A673 (cell line): ENCODE measurements at regions not wholly inside any gene's neighbourhood (a gene's known extent, or its start where the extent isn't known, plus 50 kb on each side); places are given as distances from the start of the nearest gene placed in this dataset.
"Not testable (repeated sequence)": the region's sequence is repeated elsewhere in the genome, so short reads cannot be mapped to it uniquely, and the experiment has no call there.

Source experiments
- BruUV-seq: library from RNA; stranded (reverse); fragments of 400-500 nt; replicated peaks from 2 replicates; lab custom pipeline; 2021; lab: Mats Ljungman, UMichigan
- CTCF ChIA-PET: fragments of 300-600 bp; sonication (Branson Sonifier 250); formaldehyde crosslinking; loops from one replicate; lab custom pipeline; 2022; ENCODE audit warnings: antibody characterized with exemption; lab: Charles Lee
- POLR2A ChIA-PET: fragments of 300-600 bp; sonication (Branson Sonifier 250); formaldehyde crosslinking; loops from one replicate; lab custom pipeline; 2022; ENCODE audit warnings: antibody characterized with exemption; ENCODE audit not compliant: low non-redundant PET; lab: Charles Lee
- DNase-seq: peaks from one replicate; pipeline ENCODE4 v3.0.0-alpha.2; 2015; ENCODE audit warnings: low spot score
- H3K27ac ChIP-seq: fragments of 200-600 bp; sonication (generic); 2 replicates; pipeline ENCODE4 v1.5.1; 2016; ENCODE audit warnings: mixed run types, low read depth, mild to moderate bottlenecking, mixed read lengths, antibody characterized with exemption, low read length; ENCODE audit not compliant: poor library complexity, severe bottlenecking
- H3K27me3 ChIP-seq: fragments of 200-600 bp; sonication (generic); replicated peaks from 2 replicates; pipeline ENCODE4 v1.6.1; 2017; ENCODE audit warnings: mixed run types, low read depth, mild to moderate bottlenecking, mixed read lengths, antibody characterized with exemption, low read length; ENCODE audit not compliant: insufficient read depth, poor library complexity
- H3K36me3 ChIP-seq: fragments of 200-600 bp; sonication (generic); 2 replicates; pipeline ENCODE4 v1.6.1; 2016; ENCODE audit warnings: mixed run types, mild to moderate bottlenecking, mixed read lengths, antibody characterized with exemption, low read length; ENCODE audit not compliant: insufficient read depth, poor library complexity, severe bottlenecking
- H3K4me1 ChIP-seq: fragments of 200-600 bp; sonication (generic); 2 replicates; pipeline ENCODE4 v1.6.1; 2017; ENCODE audit warnings: mixed run types, mild to moderate bottlenecking, mixed read lengths, antibody characterized with exemption, low read length; ENCODE audit not compliant: insufficient read depth, poor library complexity, severe bottlenecking
- H3K4me3 ChIP-seq: fragments of 200-600 bp; sonication (generic); 2 replicates; pipeline ENCODE4 v1.5.1; 2016; ENCODE audit warnings: low read depth, mixed run types, mild to moderate bottlenecking, mixed read lengths, low read length; ENCODE audit not compliant: poor library complexity, severe bottlenecking
- H3K9me3 ChIP-seq: fragments of 200-600 bp; sonication (generic); 2 replicates; pipeline ENCODE4 v1.6.1; 2016; ENCODE audit warnings: mixed run types, low read depth, mild to moderate bottlenecking, mixed read lengths, antibody characterized with exemption, low read length; ENCODE audit not compliant: poor library complexity, severe bottlenecking
- EZH2 ChIP-seq: fragments of 200-600 bp; sonication (generic); IDR thresholded peaks from 2 replicates; pipeline ENCODE4 v1.6.1; 2017; ENCODE audit warnings: borderline replicate concordance, low read depth, mild to moderate bottlenecking, mixed read lengths, antibody characterized with exemption, low read length; ENCODE audit not compliant: poor library complexity, severe bottlenecking
- intact Hi-C: fragments of 100-400 bp; cut with micrococcal nuclease; formaldehyde crosslinking; loops from one replicate; pipeline ENCODE4 v1.10.0; 2022; ENCODE audit not compliant: unreplicated experiment
- TF ChIP-seq, protein P1 (sequence below): fragments of 300-800, 200-600 bp; sonication (generic); conservative IDR thresholded peaks from 2 replicates; pipeline ENCODE4 v1.5.1; 2017; ENCODE audit warnings: low read depth, mild to moderate bottlenecking, antibody characterized with exemption, low read length, moderate library complexity, mixed read lengths

- no peaks in the 10 kb centered on the region for H3K36me3 ChIP-seq
- H3K4me1 ChIP-seq: peaks cover 29% of the 10 kb centered on the region
- intact Hi-C loops: loop anchor here (1.0 to 10.0 kb wide), 4 partner anchors 69 to 601 kb away; partner anchors contain the start of gene LINGO2
- ChIA-PET CTCF (no interaction called here), POLR2A (no interaction called here)
- H3K9me3 ChIP-seq: peaks cover 7% of the 10 kb centered on the region
- no TSS peak for BruUV-seq
- TF ChIP-seq, protein P1, sequence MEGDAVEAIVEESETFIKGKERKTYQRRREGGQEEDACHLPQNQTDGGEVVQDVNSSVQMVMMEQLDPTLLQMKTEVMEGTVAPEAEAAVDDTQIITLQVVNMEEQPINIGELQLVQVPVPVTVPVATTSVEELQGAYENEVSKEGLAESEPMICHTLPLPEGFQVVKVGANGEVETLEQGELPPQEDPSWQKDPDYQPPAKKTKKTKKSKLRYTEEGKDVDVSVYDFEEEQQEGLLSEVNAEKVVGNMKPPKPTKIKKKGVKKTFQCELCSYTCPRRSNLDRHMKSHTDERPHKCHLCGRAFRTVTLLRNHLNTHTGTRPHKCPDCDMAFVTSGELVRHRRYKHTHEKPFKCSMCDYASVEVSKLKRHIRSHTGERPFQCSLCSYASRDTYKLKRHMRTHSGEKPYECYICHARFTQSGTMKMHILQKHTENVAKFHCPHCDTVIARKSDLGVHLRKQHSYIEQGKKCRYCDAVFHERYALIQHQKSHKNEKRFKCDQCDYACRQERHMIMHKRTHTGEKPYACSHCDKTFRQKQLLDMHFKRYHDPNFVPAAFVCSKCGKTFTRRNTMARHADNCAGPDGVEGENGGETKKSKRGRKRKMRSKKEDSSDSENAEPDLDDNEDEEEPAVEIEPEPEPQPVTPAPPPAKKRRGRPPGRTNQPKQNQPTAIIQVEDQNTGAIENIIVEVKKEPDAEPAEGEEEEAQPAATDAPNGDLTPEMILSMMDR: no peak
- no peak for TF ChIP-seq EZH2
- no peak overlapping the region for H3K4me3 ChIP-seq
- peak overlapping the region; percentile 27 for H3K27ac ChIP-seq
- DNase-seq: peak; percentile 98
- no peaks in the 10 kb centered on the region for H3K27me3 ChIP-seq
Measured at GRCh38 chr9:29625292-29625731, 2052.0 kb upstream of the C9orf72 start.

- no peaks in the 10 kb centered on the region for H3K36me3 ChIP-seq
- H3K4me1 ChIP-seq: peaks cover 29% of the 10 kb centered on the region
- peak; percentile 67 for DNase-seq
- TF ChIP-seq EZH2: no peak
- TF ChIP-seq, protein P1: no peak
- H3K9me3 ChIP-seq: peaks cover 7% of the 10 kb centered on the region
- H3K27ac ChIP-seq: peak overlapping the region; percentile 27
- no peak overlapping the region for H3K4me3 ChIP-seq
- H3K27me3 ChIP-seq: no peaks in the 10 kb centered on the region
- BruUV-seq: no TSS peak
- ChIA-PET CTCF (no interaction called here), POLR2A (no interaction called here)
- intact Hi-C loops: loop anchor here (1.0 to 10.0 kb wide), 4 partner anchors 69 to 601 kb away; partner anchors contain the start of gene LINGO2
Measured at GRCh38 chr9:29625931-29626330, 2052.7 kb upstream of the C9orf72 start.

GRCh38 chr9:29628856-29629255, 2055.6 kb upstream of the C9orf72 start:
- POLR2A ChIA-PET, H3K27me3 ChIP-seq, H3K9me3 ChIP-seq, H3K36me3 ChIP-seq, CTCF ChIA-PET, BruUV-seq, H3K27ac ChIP-seq, H3K4me3 ChIP-seq, DNase-seq: not testable (repeated sequence)
- H3K4me1 ChIP-seq: peaks cover 18% of the 10 kb centered on the region
- intact Hi-C loops: loop anchor here (5.0 to 10.0 kb wide), 2 partner anchors 417 to 604 kb away; partner anchors contain the start of gene LINGO2
